NCI-H2227 (cell line): ENCODE measurements at regions not wholly inside any gene's neighbourhood (a gene's known extent, or its start where the extent isn't known, plus 50 kb on each side); places are given as distances from the start of the nearest gene placed in this dataset.

Experiments used
- DNase-seq: peaks from one replicate; lab custom pipeline; 2025; ENCODE audit not compliant: unreplicated experiment; lab: John Stamatoyannopoulos, UW

GRCh38 chr15:47991357-47991756 lies 129.4 kb upstream of the SLC24A5 start:
- no peak for DNase-seq

- no peak for DNase-seq
Observed at GRCh38 chr15:47993051-47993450, 127.7 kb upstream of the SLC24A5 start.

- DNase-seq: no peak
Observed at GRCh38 chr15:47997195-47998080, 123.4 kb upstream of the SLC24A5 start.

GRCh38 chr15:47998619-47999019 lies 122.2 kb upstream of the SLC24A5 start:
- DNase-seq: no peak

GRCh38 chr15:48001393-48002039 lies 119.3 kb upstream of the SLC24A5 start:
- no peak for DNase-seq

GRCh38 chr15:48002767-48003166 lies 118.0 kb upstream of the SLC24A5 start:
- no peak for DNase-seq

GRCh38 chr15:48003441-48003840 lies 117.3 kb upstream of the SLC24A5 start:
- DNase-seq: no peak

GRCh38 chr15:48005077-48005476 lies 115.7 kb upstream of the SLC24A5 start:
- no peak for DNase-seq

- no peak for DNase-seq
Observed at GRCh38 chr15:48006031-48006511, 114.7 kb upstream of the SLC24A5 start.

- DNase-seq: no peak
Observed at GRCh38 chr15:48010316-48010715, 110.5 kb upstream of the SLC24A5 start.

- no peak for DNase-seq
Observed at GRCh38 chr15:48012191-48012590, 108.6 kb upstream of the SLC24A5 start.

- DNase-seq: no peak
Observed at GRCh38 chr15:48016865-48017264, 103.9 kb upstream of the SLC24A5 start.

- DNase-seq: no peak
Observed at GRCh38 chr15:48017747-48018146, 103.0 kb upstream of the SLC24A5 start.

- DNase-seq: no peak
Observed at GRCh38 chr15:48020166-48020565, 100.6 kb upstream of the SLC24A5 start.

- no peak for DNase-seq
Observed at GRCh38 chr15:48021336-48022086, 99.3 kb upstream of the SLC24A5 start.

- DNase-seq: no peak
Observed at GRCh38 chr15:48025118-48025517, 95.7 kb upstream of the SLC24A5 start.

- DNase-seq: no peak
Observed at GRCh38 chr15:48028712-48029111, 92.1 kb upstream of the SLC24A5 start.

- no peak for DNase-seq
Observed at GRCh38 chr15:48029642-48030041, 91.1 kb upstream of the SLC24A5 start.

GRCh38 chr15:48031466-48031865 lies 89.3 kb upstream of the SLC24A5 start:
- DNase-seq: no peak

GRCh38 chr15:48031973-48032372 lies 88.8 kb upstream of the SLC24A5 start:
- no peak for DNase-seq

- no peak for DNase-seq
Observed at GRCh38 chr15:48032911-48033310, 87.9 kb upstream of the SLC24A5 start.

GRCh38 chr15:48038221-48038620 lies 82.6 kb upstream of the SLC24A5 start:
- no peak for DNase-seq
